Fibroblast of gingiva (primary cell): ENCODE measurements at regions not wholly inside any gene's neighbourhood (a gene's known extent, or its start where the extent isn't known, plus 50 kb on each side); places are given as distances from the start of the nearest gene placed in this dataset.
A peak's percentile ranks its signal among the peaks of the same experiment; 100 is the strongest.

ENCODE experiments used
- DNase-seq: peaks from one replicate; pipeline ENCODE4 v3.0.0-alpha.2; 2011; ENCODE audit warnings: low read depth

DNA sequence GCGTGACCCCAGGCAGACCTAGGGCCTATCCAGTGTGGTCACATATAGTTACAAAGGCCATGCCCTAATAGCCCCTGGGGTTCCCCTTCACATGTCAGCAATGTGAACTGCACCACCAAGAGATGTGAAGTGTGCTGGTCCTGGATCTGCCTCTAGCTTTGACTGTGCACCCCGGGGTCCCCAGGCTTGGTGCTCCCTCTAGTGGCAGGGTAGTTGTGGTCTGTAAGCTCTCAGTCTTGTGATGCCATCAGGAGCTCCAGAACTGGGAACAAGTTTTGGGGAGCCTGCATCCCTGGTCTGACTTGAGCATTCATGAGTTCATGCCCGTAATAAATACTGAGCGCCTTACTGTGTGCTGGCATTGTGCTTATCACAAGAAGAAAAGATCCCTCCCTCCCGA lies 143.4 kb downstream of the DHX35 start:
- DNase-seq, result no peak

- peak; percentile 11 for DNase-seq
These were observed 141.6 kb downstream of the DHX35 start for GRCh38 chr20:39103732-39104131.

- DNase-seq, result no peak
These were observed 141.2 kb downstream of the DHX35 start for GRCh38 chr20:39103305-39103704.

GRCh38 chr20:39101895-39102294 lies 139.8 kb downstream of the DHX35 start:
- DNase-seq, result no peak

DNA sequence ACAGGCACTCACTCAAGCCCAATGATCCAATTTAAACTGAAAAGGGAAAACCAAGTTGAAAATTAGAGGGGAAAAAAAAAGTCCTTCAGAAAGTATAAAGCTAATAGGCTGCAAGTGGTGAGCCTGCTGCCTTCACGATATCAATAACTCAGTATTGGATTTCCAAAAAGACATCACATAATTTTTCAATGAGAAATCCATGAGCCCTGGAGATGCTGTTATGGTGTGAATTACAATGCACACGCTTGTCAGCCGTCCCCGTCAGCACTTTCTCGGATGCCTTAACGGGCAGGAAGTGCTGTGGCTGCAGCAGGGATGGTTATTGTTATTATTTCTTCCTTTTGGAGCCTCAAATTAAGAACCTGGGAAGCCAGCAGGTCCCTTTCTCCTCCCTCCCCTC lies 138.5 kb downstream of the DHX35 start:
- no peak for DNase-seq

- no peak for DNase-seq
These were observed 135.7 kb downstream of the DHX35 start for GRCh38 chr20:39097889-39098288.

DNA sequence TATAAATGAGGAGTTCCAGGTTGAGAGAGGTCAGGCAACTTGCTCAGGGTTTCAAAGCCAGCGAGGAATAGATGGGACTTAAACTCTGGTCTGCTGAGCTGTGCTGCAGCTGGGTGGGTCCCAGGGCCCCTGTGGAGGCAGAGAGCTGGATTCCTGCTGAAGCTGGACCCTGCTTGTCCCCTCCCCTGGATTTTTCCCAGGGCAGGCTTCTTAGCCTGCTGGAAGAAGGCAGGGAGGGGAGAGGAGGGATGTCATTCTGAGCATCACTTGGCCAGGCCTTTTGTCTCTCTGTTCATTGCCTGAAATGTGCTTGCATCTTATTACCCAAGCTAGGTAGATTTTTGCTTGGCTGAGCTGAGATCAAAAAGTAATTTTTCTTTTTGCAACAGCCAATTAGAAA lies 133.7 kb downstream of the DHX35 start:
- DNase-seq, result no peak

- no peak for DNase-seq
These were observed 132.2 kb downstream of the DHX35 start for GRCh38 chr20:39094391-39094790.

DNA sequence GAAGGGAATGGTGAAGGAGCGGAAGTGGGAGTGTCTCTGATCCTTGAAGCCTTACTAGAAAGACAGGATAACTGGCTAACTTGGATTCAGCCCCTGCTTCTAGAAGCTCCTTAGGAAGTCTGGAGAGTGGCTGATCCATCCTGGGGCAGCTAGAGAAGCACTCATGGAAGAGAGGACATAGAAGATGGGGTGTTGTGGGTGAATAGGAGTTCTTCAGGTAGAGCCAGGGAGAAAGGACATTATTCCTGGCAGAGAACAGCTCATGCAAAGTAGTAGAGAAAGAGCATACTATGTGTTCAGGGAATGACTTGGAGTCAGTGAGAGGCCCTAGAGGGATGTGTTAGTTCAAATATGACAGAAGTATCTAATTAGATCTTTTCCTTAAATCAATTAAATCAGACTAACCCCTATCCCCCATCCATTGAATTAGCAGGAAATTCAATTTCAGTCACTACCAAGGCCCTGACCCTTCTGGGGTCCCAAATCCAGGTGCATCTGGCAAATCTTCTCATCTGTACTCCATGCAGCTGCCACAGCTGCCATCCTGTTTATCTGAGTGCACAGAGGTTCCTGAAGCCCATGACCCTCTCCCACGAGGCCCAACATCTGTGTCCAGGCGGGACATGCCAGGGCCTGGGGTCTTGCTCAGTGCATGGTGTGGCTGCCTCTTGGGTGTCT lies 130.7 kb downstream of the DHX35 start:
- DNase-seq, result no peak

DNA sequence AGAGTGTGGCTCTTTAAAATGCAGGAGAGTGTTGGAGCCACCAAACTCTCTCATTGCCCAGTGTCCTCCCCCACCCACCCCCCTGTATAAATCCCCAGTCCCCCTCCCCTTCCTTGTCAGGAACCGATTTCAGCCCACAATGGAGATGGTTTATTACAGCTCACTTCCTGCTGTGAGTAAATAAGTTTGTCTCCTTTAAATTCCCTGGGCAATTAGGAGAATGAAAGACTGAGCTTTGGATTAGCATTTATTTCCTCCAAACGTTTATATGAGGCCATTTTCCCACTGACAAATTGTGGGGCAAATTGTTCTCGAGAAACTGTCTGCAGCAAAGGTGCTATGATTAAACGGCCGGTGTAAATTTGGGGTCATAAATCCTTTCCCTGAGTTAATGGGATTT lies 128.8 kb downstream of the DHX35 start:
- no peak for DNase-seq

GRCh38 chr20:39089797-39090196 lies 127.7 kb downstream of the DHX35 start:
- no peak for DNase-seq
